ENCODE measurements at regions not wholly inside any gene's neighbourhood (a gene's known extent, or its start where the extent isn't known, plus 50 kb on each side); places are given as distances from the start of the nearest gene placed in this dataset.

DNA sequence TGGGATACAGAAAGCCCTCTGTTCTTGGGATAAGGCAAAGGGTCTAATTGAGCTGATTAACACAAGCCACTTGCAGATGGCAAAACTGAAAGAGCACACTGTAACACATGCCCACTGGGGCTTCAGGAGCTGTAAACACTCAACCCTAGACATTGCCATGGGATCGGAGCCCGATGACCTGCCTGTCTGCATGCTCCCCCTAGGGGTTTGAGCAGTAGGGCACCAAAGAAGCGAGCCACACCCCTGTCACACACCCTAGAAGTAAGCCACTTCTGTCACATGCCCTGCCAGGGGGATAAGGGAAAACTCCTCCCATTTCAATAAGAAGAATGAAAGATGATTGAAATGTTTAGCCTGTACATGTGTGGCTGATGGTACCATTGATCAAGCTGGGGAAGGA lies 81.3 kb upstream of the IRX6 start:
- DNase-seq = no peak

DNA sequence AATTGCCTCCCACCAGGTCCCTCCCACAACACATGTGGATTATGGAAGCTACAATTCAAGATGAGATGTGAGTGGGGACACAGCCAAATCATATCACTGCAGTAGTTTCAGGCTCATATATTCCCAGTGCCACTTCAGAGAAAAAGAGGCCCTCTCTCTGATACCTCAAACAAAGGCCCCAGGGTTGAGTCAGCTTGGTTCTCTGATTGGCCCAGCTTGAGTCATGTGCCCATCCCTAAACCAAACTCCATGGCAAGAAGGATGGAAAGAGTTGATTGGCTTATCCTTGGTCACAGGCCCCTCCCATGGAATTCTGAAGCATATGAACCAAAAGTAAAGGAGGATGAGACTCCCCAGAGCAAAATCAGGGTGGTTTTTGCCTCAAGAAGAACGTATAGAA lies 75.9 kb upstream of the IRX6 start:
- DNase-seq = no peak

- no peak for DNase-seq
These were observed 75.5 kb upstream of the IRX6 start for GRCh38 chr16:55248494-55248893.

DNA sequence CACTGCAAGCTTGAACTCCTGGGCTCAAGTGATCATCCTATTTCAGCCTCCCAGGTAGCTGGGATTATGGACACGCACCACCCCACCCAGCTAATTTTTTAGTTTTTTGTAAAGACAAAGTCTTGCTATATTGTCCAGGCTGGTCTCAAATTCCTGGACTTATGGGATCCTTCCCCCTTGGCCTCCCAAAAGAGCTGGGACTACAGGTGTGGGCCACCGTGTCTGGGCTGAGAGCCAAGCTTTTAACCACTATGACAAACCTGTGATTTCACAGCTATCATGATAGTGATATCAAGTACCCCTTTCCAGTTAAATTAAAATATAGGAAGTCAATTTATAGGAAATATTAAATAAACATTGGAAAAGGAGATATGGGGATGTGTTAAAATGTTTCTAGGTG lies 74.6 kb upstream of the IRX6 start:
- DNase-seq = no peak

DNA sequence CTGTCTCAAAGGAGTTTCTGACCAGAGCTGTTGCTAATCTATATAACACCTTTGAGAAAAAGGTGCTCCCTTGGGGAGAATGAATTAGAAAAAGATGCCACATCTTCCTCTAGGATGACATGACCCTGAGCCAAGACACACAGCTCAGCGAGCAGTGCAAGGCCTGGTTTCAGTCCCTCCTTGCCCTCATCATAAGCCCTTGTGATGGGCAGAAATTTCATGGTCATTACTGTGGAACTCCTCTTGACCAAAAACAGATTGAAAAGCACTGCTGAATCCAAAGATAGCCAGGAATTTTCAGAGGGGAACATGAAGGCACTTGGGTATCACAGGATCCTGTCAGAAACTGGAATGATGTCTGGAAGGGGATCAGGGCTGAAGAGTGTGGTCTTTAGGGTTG lies 74.1 kb upstream of the IRX6 start:
- no peak for DNase-seq

DNA sequence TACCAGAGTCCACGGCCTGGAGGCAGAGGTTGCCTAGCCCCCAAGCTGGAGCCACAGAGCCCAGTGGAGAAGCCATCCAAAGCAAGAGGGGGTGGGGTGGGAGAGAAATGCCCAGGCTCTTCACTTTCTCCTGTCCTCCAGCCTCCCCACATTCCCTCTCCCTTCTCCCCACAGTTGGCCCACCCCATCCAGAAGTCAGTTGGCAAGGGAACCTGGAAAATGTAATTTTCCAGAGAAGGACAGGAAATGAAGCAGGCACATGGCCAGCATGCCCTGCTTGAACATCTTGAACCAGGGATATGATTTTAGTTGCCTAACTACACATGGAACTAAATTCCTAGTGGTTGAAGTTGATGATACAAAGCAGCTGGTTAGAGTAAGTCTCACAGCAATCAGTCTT lies 73.3 kb upstream of the IRX6 start:
- DNase-seq = peak; percentile 29

GRCh38 chr16:55251151-55251550 lies 72.9 kb upstream of the IRX6 start:
- no peak for DNase-seq

GRCh38 chr16:55252577-55252976 lies 71.4 kb upstream of the IRX6 start:
- no peak for DNase-seq

- no peak for DNase-seq
These were observed 70.0 kb upstream of the IRX6 start for GRCh38 chr16:55253987-55254386.

GRCh38 chr16:55255733-55256282 lies 68.2 kb upstream of the IRX6 start:
- no peak for DNase-seq

DNA sequence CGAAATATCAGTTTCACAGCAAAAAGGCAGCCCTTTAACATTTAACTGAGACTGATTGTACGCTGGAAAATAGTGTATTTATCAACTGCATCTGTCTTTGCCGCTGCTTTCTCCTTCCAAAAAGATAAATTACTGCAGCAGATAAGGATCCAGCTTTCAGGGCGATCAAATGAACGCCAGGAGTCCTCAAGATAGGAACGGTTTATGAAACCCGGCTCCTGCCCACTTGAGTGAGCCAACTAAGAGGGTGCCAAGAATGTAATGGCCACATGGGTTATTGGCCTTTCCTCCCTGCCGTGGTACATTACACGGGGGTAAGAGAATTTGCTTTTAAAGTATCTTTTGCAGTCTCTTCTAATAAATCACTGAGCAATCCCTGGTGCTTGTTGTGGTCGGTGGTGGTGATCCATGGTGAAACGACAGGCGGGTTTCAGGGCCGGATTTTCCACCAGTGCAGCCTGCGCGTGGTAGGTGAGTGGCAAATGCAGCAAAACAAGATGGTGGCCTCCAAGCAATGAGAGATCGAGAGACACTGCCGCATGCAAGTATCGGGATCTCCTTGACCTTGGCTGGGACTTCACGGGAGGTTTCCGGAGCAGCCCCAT lies 67.5 kb upstream of the IRX6 start:
- no peak for DNase-seq

- DNase-seq = peak; percentile 53
These were observed 65.9 kb upstream of the IRX6 start for GRCh38 chr16:55257966-55258613.

DNA sequence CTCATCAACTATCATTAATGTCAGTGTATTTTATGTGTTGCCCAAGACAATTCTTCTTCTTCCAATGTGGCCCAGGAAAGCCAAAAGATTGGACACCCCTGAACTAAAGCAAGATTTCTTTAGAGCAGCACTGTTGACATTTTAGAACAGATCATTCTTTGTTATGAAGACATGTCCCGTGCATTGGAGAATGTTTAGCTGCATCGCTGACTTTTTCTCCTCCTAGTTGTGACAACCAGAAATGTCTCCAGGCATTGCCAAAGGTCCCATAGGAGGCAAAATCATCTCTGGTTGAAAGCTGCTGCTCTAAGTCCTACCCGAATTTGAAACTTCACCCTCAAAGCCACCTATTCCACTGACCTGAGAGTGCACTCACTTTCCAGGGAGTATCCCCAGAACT lies 62.7 kb upstream of the IRX6 start:
- no peak for DNase-seq

- DNase-seq = no peak
These were observed 60.4 kb upstream of the IRX6 start for GRCh38 chr16:55263271-55264250.

DNA sequence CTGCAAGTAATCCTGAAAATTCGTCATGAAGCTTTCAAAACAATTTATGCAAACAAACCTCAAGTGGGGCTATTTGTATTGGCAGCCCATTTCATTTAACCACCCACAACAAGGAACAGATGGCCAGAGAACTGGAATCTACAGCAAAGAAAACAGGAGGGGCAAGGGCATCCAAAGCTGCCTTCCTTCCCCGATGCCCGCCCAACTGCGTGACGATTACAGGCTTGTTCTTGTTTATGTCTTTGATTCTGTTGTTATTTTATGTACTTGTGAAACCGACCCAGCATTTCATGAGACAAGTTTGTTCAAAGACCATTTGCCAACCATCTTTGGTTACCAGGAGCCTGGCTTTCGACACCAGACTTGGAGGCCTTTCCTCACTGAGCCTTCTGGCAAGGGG lies 59.1 kb upstream of the IRX6 start:
- DNase-seq = no peak

GRCh38 chr16:55265926-55266325 lies 58.1 kb upstream of the IRX6 start:
- no peak for DNase-seq

- no peak for DNase-seq
These were observed 52.0 kb upstream of the IRX6 start for GRCh38 chr16:55271945-55272513.

- DNase-seq = no peak
These were observed 51.3 kb upstream of the IRX6 start for GRCh38 chr16:55272744-55273143.

DNA sequence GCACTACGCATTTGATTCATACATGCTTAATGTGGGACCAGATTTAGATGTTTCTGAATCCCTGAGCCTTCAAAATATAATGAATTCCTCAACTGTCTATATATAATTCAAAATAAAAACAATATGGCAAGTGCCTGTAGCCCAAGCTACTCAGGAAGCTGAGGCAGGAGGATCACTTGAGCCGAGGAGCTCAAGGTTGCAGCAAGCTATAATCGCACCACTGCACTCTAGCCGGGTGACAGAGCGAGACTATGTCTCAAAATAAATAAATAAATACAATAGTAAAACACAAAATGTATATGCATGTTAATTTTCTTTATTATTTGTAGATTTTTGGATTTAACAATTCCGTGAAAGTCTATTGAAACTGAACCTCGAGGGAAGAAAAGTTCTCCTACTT lies 50.6 kb upstream of the IRX6 start:
- no peak for DNase-seq

- no peak for DNase-seq
These were observed 50.0 kb upstream of the IRX6 start for GRCh38 chr16:55273959-55274358.

All from fibroblast of upper back skin (primary cell).